GM12864 (cell line): ENCODE measurements at regions not wholly inside any gene's neighbourhood (a gene's known extent, or its start where the extent isn't known, plus 50 kb on each side); places are given as distances from the start of the nearest gene placed in this dataset.

Source experiments
- DNase-seq: peaks from one replicate; pipeline ENCODE4 v3.0.0-alpha.2; 2011; ENCODE audit warnings: low read depth
- H3K4me3 ChIP-seq: 2 replicates; pipeline ENCODE4 v1.5.1; 2011; ENCODE audit warnings: mild to moderate bottlenecking, low read depth, low read length, control low read depth
- CTCF ChIP-seq: IDR thresholded peaks from 2 replicates; pipeline ENCODE4 v1.5.1; 2011; ENCODE audit warnings: low read depth, mild to moderate bottlenecking, moderate library complexity, low read length, control low read depth, inconsistent platforms; ENCODE audit errors: missing control alignments

DNA sequence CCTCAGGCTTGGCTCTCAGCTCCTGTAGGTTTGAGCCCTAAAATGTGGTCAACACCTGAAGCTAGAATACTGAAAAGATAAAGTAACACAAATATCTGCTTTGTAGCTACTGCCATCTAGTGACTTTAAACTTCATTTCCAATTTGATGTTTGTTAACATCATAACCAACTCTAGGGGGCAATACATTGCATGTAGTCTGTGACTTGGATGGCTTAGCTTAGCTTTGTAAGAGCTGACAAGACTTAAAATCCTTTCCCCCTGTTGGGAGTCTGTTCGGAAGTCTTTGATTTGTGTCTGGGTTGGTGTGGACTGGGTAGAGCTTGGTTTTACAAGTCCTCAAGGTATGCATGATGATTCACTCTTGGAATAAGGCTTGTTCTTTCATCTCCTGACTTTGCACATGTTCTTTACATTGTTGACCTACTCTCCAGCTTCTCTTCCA, 51.7 kb downstream of the SCN11A start:
- DNase-seq, result peak; percentile 21
- TF ChIP-seq CTCF, result peak; percentile 82
- no peak overlapping the region for H3K4me3 ChIP-seq

DNA sequence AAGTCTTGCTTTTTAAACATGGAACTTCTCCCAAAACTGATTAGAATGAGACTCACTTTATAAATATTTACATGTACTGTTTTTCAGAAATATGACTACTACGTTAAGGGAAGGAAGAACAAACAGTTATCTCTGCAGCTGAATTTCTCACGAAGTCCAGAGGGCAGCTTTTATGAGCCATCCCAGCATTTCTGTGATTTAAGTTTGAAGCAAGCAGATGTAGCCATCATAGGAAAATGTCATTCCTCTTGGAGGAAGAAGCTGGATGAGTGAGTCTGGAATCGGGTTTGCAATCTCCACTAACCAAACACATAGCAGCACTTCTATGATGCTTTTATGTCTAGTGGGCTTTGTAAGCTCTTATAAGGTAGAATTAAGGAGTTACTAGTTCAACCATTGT, 53.7 kb downstream of the SCN11A start:
- TF ChIP-seq CTCF, result no peak
- no peak overlapping the region for H3K4me3 ChIP-seq
- DNase-seq, result no peak

DNA sequence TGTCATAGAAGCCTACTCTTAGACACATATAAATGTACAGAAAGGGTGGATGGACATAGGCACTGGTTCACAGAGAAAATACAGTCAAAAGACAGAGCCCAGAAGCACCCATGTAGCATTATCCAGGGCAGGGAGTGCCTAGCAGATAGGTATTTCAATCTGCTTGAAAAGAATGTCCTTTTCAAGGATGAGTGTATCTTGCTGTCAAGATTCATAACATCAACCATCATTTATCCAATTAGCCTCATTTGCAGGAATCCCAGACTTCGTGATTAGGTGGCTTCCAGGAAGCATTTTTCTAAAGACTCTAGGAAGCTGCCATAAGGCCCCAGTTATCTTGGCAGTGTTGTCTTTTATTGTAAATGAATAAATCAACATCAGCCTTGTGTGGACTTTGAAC, 55.6 kb downstream of the SCN11A start:
- no peak for TF ChIP-seq CTCF
- DNase-seq, result no peak
- H3K4me3 ChIP-seq, result no peak overlapping the region

DNA sequence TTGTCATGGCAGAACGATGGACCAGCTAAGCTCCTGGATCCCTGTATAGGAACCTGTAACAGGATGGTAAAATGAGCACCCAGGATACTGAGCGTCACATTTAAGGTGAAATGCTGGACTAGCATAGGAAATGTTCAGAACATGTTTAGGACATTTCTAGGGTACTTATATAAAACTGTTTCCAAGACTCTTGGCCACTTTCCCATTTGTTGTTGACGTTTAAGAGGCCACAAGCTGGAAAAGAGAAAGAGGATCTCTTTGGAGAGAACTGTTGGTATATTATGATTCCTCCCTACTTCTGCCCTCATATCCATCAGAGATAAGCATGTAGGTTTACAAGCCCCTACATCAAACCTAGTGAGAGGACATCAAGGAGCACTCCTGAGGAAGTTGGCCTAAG, 57.5 kb downstream of the SCN11A start:
- no peak for TF ChIP-seq CTCF
- no peak overlapping the region for H3K4me3 ChIP-seq
- DNase-seq, result no peak

DNA sequence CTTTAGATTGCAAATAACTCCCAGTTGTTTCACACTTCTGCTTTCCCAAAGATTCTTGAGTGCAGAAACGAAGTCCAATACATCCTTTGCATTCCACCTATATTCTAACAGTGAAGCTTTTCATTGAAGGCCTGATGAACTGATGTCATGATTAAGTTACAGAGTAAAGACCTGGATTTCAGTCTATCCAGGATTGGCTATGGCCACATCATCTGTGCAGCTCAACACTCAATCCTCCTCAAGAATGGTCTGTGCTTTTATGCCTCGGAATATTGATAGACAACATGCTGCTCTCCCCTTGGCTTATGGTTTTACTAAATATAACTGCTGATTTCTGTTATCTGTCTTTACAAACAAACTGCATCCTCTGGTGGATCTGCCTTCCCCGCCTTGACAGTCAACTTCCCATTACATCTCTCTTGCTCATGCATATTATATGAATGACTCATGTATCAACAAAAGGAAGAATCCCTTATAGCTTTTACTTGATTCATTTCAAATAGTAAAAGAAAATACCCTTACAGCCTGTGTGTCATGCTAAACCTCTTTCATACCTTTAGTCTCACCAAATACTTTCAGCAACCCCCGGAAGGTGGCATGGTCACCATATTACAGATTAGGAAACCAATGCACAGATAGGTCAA, 59.5 kb downstream of the SCN11A start:
- TF ChIP-seq CTCF, result no peak
- H3K4me3 ChIP-seq, result no peak overlapping the region
- DNase-seq, result no peak

- DNase-seq, result no peak
- no peak overlapping the region for H3K4me3 ChIP-seq
- no peak for TF ChIP-seq CTCF
Observed at GRCh38 chr3:38990621-38991020, 61.1 kb downstream of the SCN11A start.

DNA sequence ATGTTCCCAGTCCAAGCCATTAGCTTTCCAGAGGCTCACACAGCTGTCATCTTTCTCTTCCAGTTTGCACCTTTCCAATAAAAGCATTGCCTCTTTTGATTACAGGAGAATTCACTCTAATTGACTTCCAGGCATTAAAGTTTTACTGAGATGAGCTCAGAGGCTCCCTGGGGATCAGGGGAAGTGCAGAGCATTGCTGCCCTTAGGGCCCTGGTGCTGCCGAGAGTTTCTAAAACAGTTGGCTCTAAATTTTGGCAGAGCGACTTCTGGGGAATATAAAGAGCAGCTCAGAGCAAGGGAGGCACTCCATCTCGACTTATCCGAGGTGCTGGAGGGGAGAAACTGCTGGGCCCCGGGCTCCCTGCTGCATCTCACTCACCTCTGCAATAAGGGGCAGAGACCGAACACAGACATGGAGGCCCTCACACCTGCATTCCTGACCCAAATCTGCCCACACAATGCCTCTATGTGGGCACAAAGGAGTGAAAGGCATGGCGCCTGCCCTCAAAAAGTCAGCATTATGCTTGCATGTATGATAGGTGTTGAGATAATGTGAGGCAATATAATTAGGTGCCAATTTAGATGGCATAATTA, 61.7 kb downstream of the SCN11A start:
- no peak for TF ChIP-seq CTCF
- H3K4me3 ChIP-seq, result no peak overlapping the region
- no peak for DNase-seq
